Tibial nerve (tissue), 4 donors: ENCODE measurements at regions not wholly inside any gene's neighbourhood (a gene's known extent, or its start where the extent isn't known, plus 50 kb on each side); places are given as distances from the start of the nearest gene placed in this dataset.

ENCODE experiments used
- EP300 ChIP-seq, 2 donors: sonication (generic); formaldehyde crosslinking; IDR thresholded peaks; one replicate each; pipeline ENCODE4 v1.6.1; 2017; ENCODE audit warnings: antibody characterized with exemption in 2 of 2, mild to moderate bottlenecking in 1 of 2
- TF ChIP-seq, protein P1 (sequence below), 5 experiments: fragments of 200-600 bp in 3 of 5; fragments of 450-650 bp in 2 of 5; sonication (generic) in 3 of 5; IDR thresholded peaks; one replicate each; pipeline ENCODE4 v1.5.1; 2016 to 2019; ENCODE audit warnings: antibody characterized with exemption in 5 of 5, mild to moderate bottlenecking in 3 of 5, moderate library complexity in 2 of 5

DNA sequence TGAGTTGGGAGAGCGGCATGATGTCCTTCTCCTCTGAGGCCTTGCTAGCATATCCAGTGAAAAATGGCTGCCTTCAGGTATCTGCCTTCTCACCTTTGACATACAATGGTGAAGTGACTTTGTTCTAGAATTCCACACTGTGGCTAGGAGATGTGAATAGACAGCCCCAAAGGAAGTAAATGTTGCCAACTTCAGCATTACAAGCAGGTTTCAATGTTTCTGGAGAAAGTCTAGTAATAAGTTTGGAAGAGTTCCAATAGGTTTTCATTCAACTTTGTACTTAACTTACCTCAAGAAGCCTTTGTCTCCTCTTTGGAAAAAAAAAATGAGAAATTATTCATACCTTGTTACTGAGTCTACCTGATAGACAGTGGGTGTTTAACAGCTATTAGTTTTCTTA is 421.3 kb upstream of the MMADHC start:
- TF ChIP-seq, protein P1, sequence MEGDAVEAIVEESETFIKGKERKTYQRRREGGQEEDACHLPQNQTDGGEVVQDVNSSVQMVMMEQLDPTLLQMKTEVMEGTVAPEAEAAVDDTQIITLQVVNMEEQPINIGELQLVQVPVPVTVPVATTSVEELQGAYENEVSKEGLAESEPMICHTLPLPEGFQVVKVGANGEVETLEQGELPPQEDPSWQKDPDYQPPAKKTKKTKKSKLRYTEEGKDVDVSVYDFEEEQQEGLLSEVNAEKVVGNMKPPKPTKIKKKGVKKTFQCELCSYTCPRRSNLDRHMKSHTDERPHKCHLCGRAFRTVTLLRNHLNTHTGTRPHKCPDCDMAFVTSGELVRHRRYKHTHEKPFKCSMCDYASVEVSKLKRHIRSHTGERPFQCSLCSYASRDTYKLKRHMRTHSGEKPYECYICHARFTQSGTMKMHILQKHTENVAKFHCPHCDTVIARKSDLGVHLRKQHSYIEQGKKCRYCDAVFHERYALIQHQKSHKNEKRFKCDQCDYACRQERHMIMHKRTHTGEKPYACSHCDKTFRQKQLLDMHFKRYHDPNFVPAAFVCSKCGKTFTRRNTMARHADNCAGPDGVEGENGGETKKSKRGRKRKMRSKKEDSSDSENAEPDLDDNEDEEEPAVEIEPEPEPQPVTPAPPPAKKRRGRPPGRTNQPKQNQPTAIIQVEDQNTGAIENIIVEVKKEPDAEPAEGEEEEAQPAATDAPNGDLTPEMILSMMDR (IDR thresholded peaks at IDR 0.05), result no peak
- no peak for TF ChIP-seq EP300 (IDR thresholded peaks at IDR 0.05)
